ENCODE measurements at regions not wholly inside any gene's neighbourhood (a gene's known extent, or its start where the extent isn't known, plus 50 kb on each side); places are given as distances from the start of the nearest gene placed in this dataset.

GRCh38 chrX:22737541-22737940, 262.2 kb upstream of the DDX53 start:
- no CpG with 5 or more reads among the region's 2 CpGs for WGBS (ENCODE audit: extremely low coverage, insufficient read length, low lambda C conversion rate)
- no peak overlapping the region for H3K27ac ChIP-seq (ENCODE audit: insufficient read length, low read depth, low read length)
- no peaks in the 10 kb centered on the region for H3K4me1 Mint-ChIP-seq
- no peak overlapping the region for H3K23ac ChIP-seq (ENCODE audit: insufficient read length, low read depth, low read length)
- no peaks in the 10 kb centered on the region for H3K23me2 ChIP-seq (ENCODE audit: insufficient read length, low read depth, low read length, poor library complexity, severe bottlenecking)
- no peak for DNase-seq
- TF ChIP-seq CTCF (conservative IDR thresholded peaks at IDR 0.05): no peak
- no peaks in the 10 kb centered on the region for H3K4me1 ChIP-seq (ENCODE audit: insufficient read depth, low read length)
- H4K5ac ChIP-seq (ENCODE audit: insufficient read length, low read depth, low read length): no peak overlapping the region
- H3K27ac Mint-ChIP-seq: no peak overlapping the region
- H3K79me2 ChIP-seq (ENCODE audit: insufficient read depth, low read length): no peaks in the 10 kb centered on the region
- no peaks in the 10 kb centered on the region for H3K79me1 ChIP-seq (ENCODE audit: insufficient read depth, low read depth, low read length, poor library complexity, severe bottlenecking)
- H4K20me1 ChIP-seq (ENCODE audit: control insufficient read depth, insufficient read depth, insufficient read length): no peaks in the 10 kb centered on the region
- no peak overlapping the region for H3K4me2 ChIP-seq (ENCODE audit: insufficient read depth, insufficient read length, low read length)
- no peak overlapping the region for H2AK5ac ChIP-seq (ENCODE audit: insufficient read length, low read length)
- no peaks in the 10 kb centered on the region for H3K9me3 ChIP-seq (ENCODE audit: control insufficient read depth, low read depth, low read length)
- no peak overlapping the region for H2BK5ac ChIP-seq (ENCODE audit: insufficient read length, low read length)
- no peak overlapping the region for H3T11ph ChIP-seq (ENCODE audit: low read length)
- H2BK20ac ChIP-seq (ENCODE audit: low read depth, low read length, poor library complexity, severe bottlenecking): no peak overlapping the region
- H2BK120ac ChIP-seq (ENCODE audit: low read depth, low read length, poor library complexity, severe bottlenecking): no peak overlapping the region
- H3K36me3 Mint-ChIP-seq (ENCODE audit: insufficient read depth in 1 of 3, low read depth in 3 of 3): no peaks in the 10 kb centered on the region
- H3K9ac ChIP-seq (ENCODE audit: extremely low read depth, insufficient read length, low read length): no peak overlapping the region
- H3K9me3 Mint-ChIP-seq: peaks cover 0 to 21% of the 10 kb centered on the region in 2 experiments; a peak in 4 of 5 replicates
- H2BK15ac ChIP-seq (ENCODE audit: low read depth, low read length): no peak overlapping the region
- no peak overlapping the region for H2BK12ac ChIP-seq (ENCODE audit: insufficient read length, low read depth, low read length)
- no peaks in the 10 kb centered on the region for H3K27me3 ChIP-seq (ENCODE audit: insufficient read depth, low read length)
- no peak overlapping the region for H4K8ac ChIP-seq (replicated peaks; ENCODE audit: insufficient read length, low read depth, low read length)
- H3K56ac ChIP-seq (ENCODE audit: insufficient read length, low read depth, low read length): no peak overlapping the region
- no peak overlapping the region for H4K91ac ChIP-seq (ENCODE audit: insufficient read length, low read depth, low read length)
- no peak overlapping the region for H2AFZ ChIP-seq (ENCODE audit: low read length)
- no peak overlapping the region for H3K14ac ChIP-seq (ENCODE audit: insufficient read depth, low read length)
- no peak overlapping the region for H3K4me3 Mint-ChIP-seq
- H3K27me3 Mint-ChIP-seq (ENCODE audit: low read depth): no peaks in the 10 kb centered on the region
- no peak overlapping the region for H3K4ac ChIP-seq (ENCODE audit: low read depth, low read length)
- H3K18ac ChIP-seq (ENCODE audit: insufficient read length, low read depth, low read length): no peak overlapping the region
